GM23248 (cell line): ENCODE measurements at regions not wholly inside any gene's neighbourhood (a gene's known extent, or its start where the extent isn't known, plus 50 kb on each side); places are given as distances from the start of the nearest gene placed in this dataset.

ENCODE experiments used
- DNase-seq: peaks from one replicate; pipeline ENCODE4 v3.0.0-alpha.2; 2015
- H2AFZ ChIP-seq: fragments of 200-600 bp; sonication (generic); 2 replicates; pipeline ENCODE4 v1.6.1; 2016; ENCODE audit warnings: antibody characterized with exemption
- H3F3A ChIP-seq: fragments of 200-600 bp; sonication (generic); 2 replicates; pipeline ENCODE4 v1.6.1; 2016; ENCODE audit warnings: mild to moderate bottlenecking, antibody characterized with exemption, mixed run types; ENCODE audit not compliant: insufficient read depth
- H3K27ac ChIP-seq: fragments of 200-600 bp; sonication (generic); 2 replicates; pipeline ENCODE4 v1.5.1; 2016; ENCODE audit warnings: mild to moderate bottlenecking
- H3K27me3 ChIP-seq: fragments of 200-600 bp; sonication (generic); replicated peaks from 2 replicates; pipeline ENCODE4 v1.6.1; 2016; ENCODE audit warnings: mild to moderate bottlenecking; ENCODE audit not compliant: insufficient read depth
- H3K36me3 ChIP-seq: fragments of 200-600 bp; sonication (generic); 2 replicates; pipeline ENCODE4 v1.6.1; 2016; ENCODE audit warnings: low read depth, mild to moderate bottlenecking
- H3K4me1 ChIP-seq: fragments of 200-600 bp; sonication (generic); 2 replicates; pipeline ENCODE4 v1.6.1; 2016; ENCODE audit warnings: mild to moderate bottlenecking; ENCODE audit not compliant: insufficient read depth
- H3K4me2 ChIP-seq: fragments of 200-600 bp; sonication (generic); one replicate; pipeline ENCODE4 v1.6.1; 2016; ENCODE audit warnings: mild to moderate bottlenecking; ENCODE audit not compliant: unreplicated experiment
- H3K4me3 ChIP-seq: fragments of 200-600 bp; sonication (generic); 2 replicates; pipeline ENCODE4 v1.5.1; 2016; ENCODE audit warnings: mild to moderate bottlenecking
- H3K79me2 ChIP-seq: fragments of 200-600 bp; sonication (generic); 2 replicates; pipeline ENCODE4 v1.6.1; 2016; ENCODE audit warnings: mild to moderate bottlenecking; ENCODE audit not compliant: insufficient read depth
- H3K9ac ChIP-seq: fragments of 200-600 bp; sonication (generic); 2 replicates; pipeline ENCODE4 v1.6.1; 2016; ENCODE audit warnings: mild to moderate bottlenecking
- H3K9me2 ChIP-seq: fragments of 200-600 bp; sonication (generic); 2 replicates; pipeline ENCODE4 v1.6.1; 2016; ENCODE audit warnings: mixed run types, mild to moderate bottlenecking, moderate library complexity; ENCODE audit not compliant: insufficient read depth
- H3K9me3 ChIP-seq: fragments of 200-600 bp; sonication (generic); one replicate; pipeline ENCODE4 v1.6.1; 2017; ENCODE audit warnings: low read depth
- H4K20me1 ChIP-seq: fragments of 200-600 bp; sonication (generic); 2 replicates; pipeline ENCODE4 v1.6.0; 2016; ENCODE audit not compliant: insufficient read depth
- EZH2 ChIP-seq: fragments of 200-600 bp; sonication (generic); IDR thresholded peaks from 2 replicates; pipeline ENCODE4 v1.6.1; 2018; ENCODE audit warnings: antibody characterized with exemption, mild to moderate bottlenecking; ENCODE audit not compliant: insufficient read depth, poor library complexity, severe bottlenecking
- EZH2phosphoT487 ChIP-seq: fragments of 200-600 bp; sonication (generic); IDR thresholded peaks from 2 replicates; pipeline ENCODE4 v1.6.1; 2018; ENCODE audit warnings: antibody characterized with exemption, moderate library complexity, mild to moderate bottlenecking, low read depth; ENCODE audit not compliant: insufficient read depth
- WGBS, 2 experiments: methylation state at CpG; one replicate each; pipeline ENCODE4 v1.1.6; 2015 to 2017; ENCODE audit warnings: low lambda C conversion rate in 2 of 2, low coverage in 1 of 2; ENCODE audit errors: missing lambda C conversion rate in 2 of 2; 5-methylcytosine and 5-hydroxymethylcytosine counted together
- in situ Hi-C: fragments of 300-500 bp; cut with MboI; formaldehyde crosslinking; loops from 2 replicates; pipeline ENCODE4 v1.15.0; 2020

DNA sequence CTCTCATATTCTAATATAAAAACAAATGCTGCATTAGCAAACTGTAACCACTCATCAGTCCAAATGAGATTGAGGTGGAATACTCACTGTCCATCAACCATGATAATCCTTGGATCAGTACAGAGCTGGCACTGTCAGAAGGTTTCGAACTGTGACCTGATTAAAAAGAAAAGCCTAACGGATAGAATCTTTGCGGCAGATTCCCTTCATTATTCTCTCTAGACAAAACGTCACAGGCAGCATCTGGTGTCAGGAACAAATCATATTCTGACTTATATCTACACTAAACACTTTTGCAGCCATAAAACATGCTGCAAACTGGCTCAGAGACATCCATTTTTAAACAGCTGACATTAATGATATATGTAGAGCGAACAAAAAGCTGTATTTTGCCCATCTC lies 677.7 kb upstream of the NXPH2 start:
- H3K4me3 ChIP-seq, result no peak overlapping the region
- H3K9me2 ChIP-seq, result no peaks in the 10 kb centered on the region
- H3K27ac ChIP-seq, result no peak overlapping the region
- no peak overlapping the region for H3K4me2 ChIP-seq
- H3K4me1 ChIP-seq, result no peaks in the 10 kb centered on the region
- 8 to 11% methylated on average over 5 of the region's 5 CpGs for WGBS, 2 experiments
- DNase-seq, result no peak
- TF ChIP-seq EZH2phosphoT487, result no peak
- no peaks in the 10 kb centered on the region for H4K20me1 ChIP-seq
- no peak overlapping the region for H3K9ac ChIP-seq
- no peaks in the 10 kb centered on the region for H3K9me3 ChIP-seq
- no peak overlapping the region for H2AFZ ChIP-seq
- in situ Hi-C loops, result no loop called here
- no peaks in the 10 kb centered on the region for H3K79me2 ChIP-seq
- H3K27me3 ChIP-seq, result no peaks in the 10 kb centered on the region
- H3K36me3 ChIP-seq, result no peaks in the 10 kb centered on the region
- H3F3A ChIP-seq, result no peaks in the 10 kb centered on the region

DNA sequence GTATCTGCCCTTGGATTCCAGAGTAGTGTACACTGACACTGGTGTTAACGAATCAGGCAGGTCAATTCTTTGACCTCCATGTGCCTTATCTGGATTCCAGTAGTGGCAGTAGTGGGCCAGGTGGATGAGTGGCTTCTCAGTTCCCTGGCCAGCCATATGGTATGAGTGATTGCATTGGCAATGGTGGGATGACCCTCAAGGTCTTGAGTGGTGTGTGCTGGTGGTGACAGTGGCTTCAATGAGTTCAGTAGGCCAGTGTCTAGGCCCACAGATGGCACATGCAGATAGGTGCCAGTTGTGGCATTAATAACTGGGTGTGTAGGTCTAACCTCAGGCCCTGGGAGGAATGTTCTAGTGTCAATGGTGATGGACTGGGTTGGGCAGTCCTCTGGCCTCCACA lies 674.1 kb upstream of the NXPH2 start:
- Histone ChIP-seq H2AFZ (no peak overlapping the region), H3K27me3 (no peaks in the 10 kb centered on the region), H3K9me3 (no peaks in the 10 kb centered on the region), H3K79me2 (no peaks in the 10 kb centered on the region), H3K4me2 (no peak overlapping the region), H3K36me3 (no peaks in the 10 kb centered on the region), H3K4me1 (no peaks in the 10 kb centered on the region), H3K27ac (no peak overlapping the region), H3K4me3 (no peak overlapping the region), H4K20me1 (no peaks in the 10 kb centered on the region), H3K9ac (no peak overlapping the region), H3K9me2 (no peaks in the 10 kb centered on the region), H3F3A (no peaks in the 10 kb centered on the region)
- no peak for DNase-seq
- no peak for TF ChIP-seq EZH2phosphoT487
- no peak for TF ChIP-seq EZH2
- WGBS, 2 experiments, result 18 to 25% methylated on average over 1 of the region's 1 CpG
- in situ Hi-C loops, result no loop called here

DNA sequence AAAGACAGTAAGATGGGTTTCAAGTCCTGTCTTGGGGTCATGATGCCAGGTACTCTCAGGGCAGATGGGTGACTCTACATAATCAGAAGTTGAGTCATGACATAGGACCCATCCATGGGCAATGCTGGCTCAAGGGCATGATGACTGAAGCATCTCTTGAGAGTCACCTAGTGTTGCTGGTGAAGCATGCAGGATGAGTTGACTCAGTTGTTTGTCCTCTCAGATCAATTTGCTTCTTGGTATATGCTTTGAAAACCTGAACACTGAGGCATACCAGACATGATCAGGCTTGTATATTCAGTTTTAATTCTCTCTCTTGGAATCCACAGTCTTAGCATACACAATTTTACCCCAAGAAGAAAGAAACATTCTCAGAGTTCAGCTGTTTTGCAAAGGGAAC lies 658.9 kb upstream of the NXPH2 start:
- Histone ChIP-seq H3K4me2 (no peak overlapping the region), H3K36me3 (no peaks in the 10 kb centered on the region), H3K27ac (no peak overlapping the region), H3K4me1 (no peaks in the 10 kb centered on the region), H4K20me1 (no peaks in the 10 kb centered on the region), H3F3A (no peaks in the 10 kb centered on the region), H3K4me3 (no peak overlapping the region), H2AFZ (no peak overlapping the region), H3K27me3 (no peaks in the 10 kb centered on the region), H3K79me2 (no peaks in the 10 kb centered on the region), H3K9me3 (peaks cover 4% of the 10 kb centered on the region), H3K9me2 (no peaks in the 10 kb centered on the region), H3K9ac (no peak overlapping the region)
- TF ChIP-seq EZH2phosphoT487, result no peak
- no peak for TF ChIP-seq EZH2
- in situ Hi-C loops, result no loop called here
- DNase-seq, result no peak

DNA sequence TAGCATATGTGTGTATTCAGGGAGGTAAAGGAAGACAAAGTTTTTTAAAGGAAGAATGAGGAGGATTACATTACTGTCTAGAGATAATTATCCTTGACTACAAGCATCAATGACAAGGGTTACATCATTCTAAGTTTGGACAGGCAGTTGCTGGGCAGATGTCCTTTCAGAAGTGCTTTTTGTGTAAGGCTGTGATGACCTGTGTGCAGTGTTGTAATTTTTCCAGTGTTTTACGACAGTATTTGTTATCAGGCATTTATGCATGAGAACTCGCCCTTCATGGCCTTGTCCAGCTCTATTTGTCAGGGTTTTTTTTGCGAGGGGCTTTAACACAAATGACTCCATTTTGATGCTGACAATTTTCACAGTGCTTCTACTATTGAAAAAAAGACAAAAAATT lies 658.3 kb upstream of the NXPH2 start:
- Histone ChIP-seq H3K4me1 (no peaks in the 10 kb centered on the region), H3K27ac (no peak overlapping the region), H3K4me2 (no peak overlapping the region), H4K20me1 (no peaks in the 10 kb centered on the region), H3K9me2 (no peaks in the 10 kb centered on the region), H3K27me3 (no peaks in the 10 kb centered on the region), H3F3A (no peaks in the 10 kb centered on the region), H2AFZ (no peak overlapping the region), H3K9me3 (peaks cover 4% of the 10 kb centered on the region), H3K36me3 (no peaks in the 10 kb centered on the region), H3K79me2 (no peaks in the 10 kb centered on the region), H3K9ac (no peak overlapping the region), H3K4me3 (no peak overlapping the region)
- TF ChIP-seq EZH2phosphoT487, result no peak
- no peak for TF ChIP-seq EZH2
- in situ Hi-C loops, result no loop called here
- 27 to 34% methylated on average over 3 of the region's 3 CpGs for WGBS, 2 experiments
- no peak for DNase-seq

DNA sequence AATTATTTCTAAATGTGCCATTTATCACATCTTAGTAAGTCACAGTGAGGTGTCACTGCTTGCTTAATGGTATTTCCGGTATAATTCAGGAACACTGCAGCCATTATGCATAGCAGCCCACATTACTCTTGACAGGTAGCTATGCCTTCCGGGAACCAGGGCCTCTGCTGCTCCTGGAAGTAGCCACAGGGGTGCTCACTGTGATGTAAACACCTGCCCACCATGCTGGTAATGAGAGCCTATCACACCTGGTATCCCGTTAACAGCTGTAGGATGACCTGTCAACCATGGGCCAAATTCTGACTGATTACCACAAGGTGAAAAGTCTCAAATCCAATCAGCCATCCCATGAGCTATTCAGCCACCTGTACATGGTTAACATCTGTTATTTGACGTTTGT lies 647.0 kb upstream of the NXPH2 start:
- no peak for DNase-seq
- H3K4me2 ChIP-seq, result no peak overlapping the region
- no peaks in the 10 kb centered on the region for H3K9me2 ChIP-seq
- H4K20me1 ChIP-seq, result no peaks in the 10 kb centered on the region
- no peaks in the 10 kb centered on the region for H3F3A ChIP-seq
- no peaks in the 10 kb centered on the region for H3K79me2 ChIP-seq
- no peak overlapping the region for H3K9ac ChIP-seq
- H3K27me3 ChIP-seq, result no peaks in the 10 kb centered on the region
- H3K4me3 ChIP-seq, result no peak overlapping the region
- no peaks in the 10 kb centered on the region for H3K36me3 ChIP-seq
- WGBS, 2 experiments, result 33 to 36% methylated on average over 4 of the region's 4 CpGs
- H3K9me3 ChIP-seq, result no peaks in the 10 kb centered on the region
- no peaks in the 10 kb centered on the region for H3K4me1 ChIP-seq
- H2AFZ ChIP-seq, result no peak overlapping the region
- TF ChIP-seq EZH2phosphoT487, result no peak
- TF ChIP-seq EZH2, result no peak
- in situ Hi-C loops, result no loop called here
- no peak overlapping the region for H3K27ac ChIP-seq
